Fibroblast of mammary gland (primary cell): ENCODE measurements at regions not wholly inside any gene's neighbourhood (a gene's known extent, or its start where the extent isn't known, plus 50 kb on each side); places are given as distances from the start of the nearest gene placed in this dataset.
A peak's percentile ranks its signal among the peaks of the same experiment; 100 is the strongest.

Experiments used
- DNase-seq: peaks from one replicate; pipeline ENCODE4 v3.0.0-alpha.2; 2010; ENCODE audit warnings: low read depth
- H3K4me3 ChIP-seq: 2 replicates; pipeline ENCODE4 v1.5.1; 2011; ENCODE audit warnings: low read depth, mild to moderate bottlenecking, low read length, moderate library complexity; ENCODE audit not compliant: control insufficient read depth
- CTCF ChIP-seq: conservative IDR thresholded peaks from 2 replicates; pipeline ENCODE4 v1.5.1; 2011; ENCODE audit warnings: low read depth, low read length, inconsistent platforms; ENCODE audit not compliant: control insufficient read depth, insufficient read depth

GRCh38 chr2:204278454-204278853 is 266.8 kb upstream of the PARD3B start:
- no peak for DNase-seq
- no peak overlapping the region for H3K4me3 ChIP-seq
- no peak for TF ChIP-seq CTCF

GRCh38 chr2:204279819-204280218 is 265.5 kb upstream of the PARD3B start:
- no peak overlapping the region for H3K4me3 ChIP-seq
- no peak for TF ChIP-seq CTCF
- peak; percentile 26 for DNase-seq

- no peak for TF ChIP-seq CTCF
- no peak overlapping the region for H3K4me3 ChIP-seq
- peak; percentile 20 for DNase-seq
Measured at GRCh38 chr2:204280262-204280668, 265.0 kb upstream of the PARD3B start.

GRCh38 chr2:204282081-204282480 is 263.2 kb upstream of the PARD3B start:
- H3K4me3 ChIP-seq = no peak overlapping the region
- no peak for TF ChIP-seq CTCF
- no peak for DNase-seq

- no peak for DNase-seq
- TF ChIP-seq CTCF = no peak
- H3K4me3 ChIP-seq = no peak overlapping the region
Measured at GRCh38 chr2:204282525-204282924, 262.8 kb upstream of the PARD3B start.

GRCh38 chr2:204289066-204289465 is 256.2 kb upstream of the PARD3B start:
- H3K4me3 ChIP-seq = no peak overlapping the region
- TF ChIP-seq CTCF = no peak
- DNase-seq = no peak

- no peak overlapping the region for H3K4me3 ChIP-seq
- TF ChIP-seq CTCF = no peak
- no peak for DNase-seq
Measured at GRCh38 chr2:204292439-204292838, 252.8 kb upstream of the PARD3B start.
